AG04450 (cell line): ENCODE measurements at regions not wholly inside any gene's neighbourhood (a gene's known extent, or its start where the extent isn't known, plus 50 kb on each side); places are given as distances from the start of the nearest gene placed in this dataset.
"Not testable (repeated sequence)": the region's sequence is repeated elsewhere in the genome, so short reads cannot be mapped to it uniquely, and the experiment has no call there.

Experiments used
- CTCF ChIA-PET: fragments of 300-600, 350-600 bp; formaldehyde crosslinking; extraction: SDS; loops from one replicate; lab custom pipeline; 2022; ENCODE audit warnings: antibody characterized with exemption, inconsistent platforms; lab: Charles Lee
- POLR2A ChIA-PET: fragments of 350-600 bp; formaldehyde crosslinking; extraction: SDS; loops from one replicate; lab custom pipeline; 2021; ENCODE audit warnings: antibody characterized with exemption, inconsistent platforms; lab: Yijun Ruan, JAX
- DNase-seq: peaks from one replicate; pipeline ENCODE4 v3.0.0-alpha.2; 2011; ENCODE audit warnings: low read depth, low spot score
- H3K27ac ChIP-seq: one replicate; pipeline ENCODE4 v1.5.1; 2012; ENCODE audit warnings: low read depth, low read length, control low read depth
- H3K27me3 ChIP-seq: one replicate; pipeline ENCODE4 v1.6.0; 2012; ENCODE audit warnings: low read length; ENCODE audit not compliant: control insufficient read depth, insufficient read depth
- H3K4me3 ChIP-seq: 2 replicates; pipeline ENCODE4 v1.5.1; 2011; ENCODE audit warnings: mild to moderate bottlenecking, low read depth, low read length, control low read depth
- H3K9me3 ChIP-seq: 2 replicates; pipeline ENCODE4 v1.5.1; 2012; ENCODE audit warnings: low read length; ENCODE audit not compliant: control insufficient read depth, insufficient read depth
- CTCF ChIP-seq: IDR thresholded peaks from 2 replicates; pipeline ENCODE4 v1.5.1; 2011; ENCODE audit warnings: low read depth, low read length, control low read depth, inconsistent platforms

GRCh38 chrX:146036000-146036399 is 218.4 kb downstream of the SLITRK2 start:
- no peak for TF ChIP-seq CTCF
- H3K27me3 ChIP-seq: no peaks in the 10 kb centered on the region
- DNase-seq: no peak
- CTCF ChIA-PET: no interaction called here
- H3K4me3 ChIP-seq: no peak overlapping the region
- POLR2A ChIA-PET: no interaction called here
- H3K27ac ChIP-seq: no peak overlapping the region
- no peaks in the 10 kb centered on the region for H3K9me3 ChIP-seq

DNA sequence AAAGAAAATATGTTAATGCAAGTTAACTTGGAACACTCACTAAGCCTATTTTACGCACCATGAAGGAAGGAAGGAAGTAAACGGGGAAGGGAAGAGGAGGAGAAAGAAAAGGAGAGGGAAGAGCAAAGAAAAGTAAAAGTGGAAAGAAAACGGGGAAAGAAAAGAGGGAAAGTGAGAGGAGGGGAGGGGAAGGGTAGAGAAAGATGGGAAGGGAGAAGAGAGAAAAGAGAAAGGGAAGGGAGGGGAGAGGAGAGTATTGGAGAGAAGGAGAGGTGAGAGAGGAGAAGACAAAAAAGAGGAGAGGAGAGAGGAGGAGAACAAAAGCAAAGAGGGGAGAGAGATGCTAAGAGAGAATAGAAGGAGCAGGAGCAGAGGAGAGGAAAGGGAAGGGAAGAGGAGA is 224.1 kb downstream of the SLITRK2 start:
- no peak overlapping the region for H3K4me3 ChIP-seq
- no peak for TF ChIP-seq CTCF
- ChIA-PET POLR2A (no interaction called here), CTCF (no interaction called here)
- H3K9me3 ChIP-seq: peaks cover 3% of the 10 kb centered on the region
- no peak for DNase-seq
- H3K27me3 ChIP-seq: no peaks in the 10 kb centered on the region
- no peak overlapping the region for H3K27ac ChIP-seq

DNA sequence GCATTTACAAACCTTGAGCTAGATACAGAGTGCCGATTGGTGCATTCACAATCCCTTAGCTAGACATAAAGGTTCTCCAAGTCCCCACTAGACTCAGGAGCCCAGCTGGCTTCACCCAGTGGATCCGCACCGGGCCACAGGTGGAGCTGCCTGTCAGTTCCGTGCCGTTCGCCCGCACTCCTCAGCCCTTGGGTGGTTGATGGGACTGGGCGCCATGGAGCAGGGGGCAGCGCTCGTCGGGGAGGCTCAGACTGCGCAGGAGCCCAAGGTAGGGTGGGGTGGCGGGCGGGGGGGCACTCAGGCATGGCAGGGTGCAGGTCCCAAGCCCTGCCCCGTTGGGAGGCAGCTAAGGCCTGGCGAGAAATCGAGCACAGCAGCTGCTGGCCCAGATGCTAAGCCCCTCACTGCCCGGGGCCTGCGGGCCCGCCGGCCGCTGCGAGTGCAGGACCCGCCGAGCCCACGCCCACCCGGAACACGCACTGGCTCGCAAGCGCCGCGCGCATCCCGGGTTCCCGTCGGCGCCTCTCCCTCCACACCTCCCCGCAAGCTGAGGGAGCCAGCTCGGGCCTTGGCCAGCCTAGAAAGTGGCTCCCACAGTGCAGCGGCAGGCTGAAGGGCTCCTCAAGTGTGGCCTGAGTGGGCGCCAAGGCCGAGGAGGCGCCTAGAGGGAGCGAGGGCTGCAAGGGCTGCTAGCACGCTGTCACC is 228.5 kb downstream of the SLITRK2 start:
- CTCF ChIA-PET, H3K9me3 ChIP-seq, H3K27me3 ChIP-seq, DNase-seq, POLR2A ChIA-PET, H3K27ac ChIP-seq, H3K4me3 ChIP-seq: not testable (repeated sequence)

GRCh38 chrX:146049568-146049967 is 231.9 kb downstream of the SLITRK2 start:
- H3K27me3 ChIP-seq, H3K9me3 ChIP-seq, DNase-seq, POLR2A ChIA-PET, H3K4me3 ChIP-seq, CTCF ChIA-PET, H3K27ac ChIP-seq: not testable (repeated sequence)

GRCh38 chrX:146054311-146054710 is 236.7 kb downstream of the SLITRK2 start:
- ChIA-PET POLR2A (no interaction called here), CTCF (no interaction called here)
- no peak for DNase-seq
- no peak overlapping the region for H3K4me3 ChIP-seq
- no peak overlapping the region for H3K27ac ChIP-seq
- no peak for TF ChIP-seq CTCF
- no peaks in the 10 kb centered on the region for H3K27me3 ChIP-seq
- H3K9me3 ChIP-seq: 0 out of 2 replicates have a peak, but pooled peaks cover 2% of the 10 kb centered on the region

GRCh38 chrX:146055733-146056132 is 238.1 kb downstream of the SLITRK2 start:
- DNase-seq: no peak
- Histone ChIP-seq H3K4me3 (no peak overlapping the region), H3K27ac (no peak overlapping the region), H3K9me3 (no peaks in the 10 kb centered on the region), H3K27me3 (no peaks in the 10 kb centered on the region)
- TF ChIP-seq CTCF: no peak
- CTCF ChIA-PET: no interaction called here
- POLR2A ChIA-PET: no interaction called here
